RWPE2 (cell line): ENCODE measurements at regions not wholly inside any gene's neighbourhood (a gene's known extent, or its start where the extent isn't known, plus 50 kb on each side); places are given as distances from the start of the nearest gene placed in this dataset.

Experiments
- ATAC-seq: fragments of 200-7000 bp; cut with Tn5 transposase; 3 replicates; pipeline ENCODE4 v1.9.1; 2021; ENCODE audit warnings: low read depth
- DNase-seq: peaks from one replicate; pipeline ENCODE4 v3.0.0-alpha.2; 2020; ENCODE audit warnings: low spot score
- H3K27ac ChIP-seq: fragments of 450-650 bp; 2 replicates; pipeline ENCODE4 v1.5.1; 2017; ENCODE audit warnings: mild to moderate bottlenecking; ENCODE audit not compliant: poor library complexity, severe bottlenecking
- H3K27me3 ChIP-seq: fragments of 250-450 bp; sonication (Bioruptor Pico); 2 replicates; pipeline ENCODE4 v1.5.1; 2021; ENCODE audit warnings: mild to moderate bottlenecking, moderate library complexity; ENCODE audit not compliant: insufficient read depth, poor library complexity, severe bottlenecking
- H3K36me3 ChIP-seq: fragments of 250-450 bp; sonication (Bioruptor Pico); 2 replicates; pipeline ENCODE4 v1.5.1; 2020; ENCODE audit warnings: low read depth, mild to moderate bottlenecking, moderate library complexity
- H3K4me1 ChIP-seq: fragments of 250-450 bp; sonication (Bioruptor Pico); 2 replicates; pipeline ENCODE4 v1.5.1; 2021; ENCODE audit warnings: mild to moderate bottlenecking, moderate library complexity; ENCODE audit not compliant: insufficient read depth, poor library complexity, severe bottlenecking
- H3K4me3 ChIP-seq: fragments of 250-450 bp; sonication (Bioruptor Pico); 2 replicates; pipeline ENCODE4 v1.5.1; 2021; ENCODE audit warnings: mild to moderate bottlenecking, moderate library complexity; ENCODE audit not compliant: severe bottlenecking
- H3K9me3 ChIP-seq: fragments of 250-450 bp; sonication (Bioruptor Pico); 2 replicates; pipeline ENCODE4 v1.5.1; 2021; ENCODE audit warnings: mild to moderate bottlenecking, moderate library complexity; ENCODE audit not compliant: severe bottlenecking
- TF ChIP-seq, protein P1 (sequence below): fragments of 450-650 bp; IDR thresholded peaks from one replicate; pipeline ENCODE4 v1.5.1; 2017; ENCODE audit warnings: mild to moderate bottlenecking, moderate library complexity; ENCODE audit not compliant: poor library complexity, severe bottlenecking

DNA sequence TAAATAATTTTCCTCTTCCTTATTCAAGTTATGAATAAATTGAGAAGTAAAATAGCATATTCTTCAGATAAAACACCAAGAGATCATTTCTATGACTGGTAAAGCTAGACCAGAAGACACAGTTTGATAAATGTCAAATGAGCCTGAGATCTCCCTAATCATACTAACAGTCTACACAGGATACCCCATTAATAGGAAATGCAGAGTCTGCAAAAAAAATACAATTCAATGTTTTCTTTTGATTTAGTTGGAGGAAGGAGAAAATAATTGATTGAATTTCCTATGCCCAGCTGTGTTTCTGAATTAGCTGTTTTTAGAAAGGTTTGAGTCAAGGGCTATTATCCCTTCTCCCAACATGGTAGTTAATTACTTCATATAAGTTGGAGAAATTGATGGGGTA lies 734.6 kb upstream of the SLITRK1 start:
- TF ChIP-seq, protein P1, sequence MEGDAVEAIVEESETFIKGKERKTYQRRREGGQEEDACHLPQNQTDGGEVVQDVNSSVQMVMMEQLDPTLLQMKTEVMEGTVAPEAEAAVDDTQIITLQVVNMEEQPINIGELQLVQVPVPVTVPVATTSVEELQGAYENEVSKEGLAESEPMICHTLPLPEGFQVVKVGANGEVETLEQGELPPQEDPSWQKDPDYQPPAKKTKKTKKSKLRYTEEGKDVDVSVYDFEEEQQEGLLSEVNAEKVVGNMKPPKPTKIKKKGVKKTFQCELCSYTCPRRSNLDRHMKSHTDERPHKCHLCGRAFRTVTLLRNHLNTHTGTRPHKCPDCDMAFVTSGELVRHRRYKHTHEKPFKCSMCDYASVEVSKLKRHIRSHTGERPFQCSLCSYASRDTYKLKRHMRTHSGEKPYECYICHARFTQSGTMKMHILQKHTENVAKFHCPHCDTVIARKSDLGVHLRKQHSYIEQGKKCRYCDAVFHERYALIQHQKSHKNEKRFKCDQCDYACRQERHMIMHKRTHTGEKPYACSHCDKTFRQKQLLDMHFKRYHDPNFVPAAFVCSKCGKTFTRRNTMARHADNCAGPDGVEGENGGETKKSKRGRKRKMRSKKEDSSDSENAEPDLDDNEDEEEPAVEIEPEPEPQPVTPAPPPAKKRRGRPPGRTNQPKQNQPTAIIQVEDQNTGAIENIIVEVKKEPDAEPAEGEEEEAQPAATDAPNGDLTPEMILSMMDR: no peak
- no peaks in the 10 kb centered on the region for H3K4me1 ChIP-seq
- H3K36me3 ChIP-seq: no peaks in the 10 kb centered on the region
- H3K27me3 ChIP-seq: no peaks in the 10 kb centered on the region
- no peak overlapping the region for H3K4me3 ChIP-seq
- ATAC-seq: no peak
- no peak overlapping the region for H3K27ac ChIP-seq
- H3K9me3 ChIP-seq: no peaks in the 10 kb centered on the region
- DNase-seq: no peak

DNA sequence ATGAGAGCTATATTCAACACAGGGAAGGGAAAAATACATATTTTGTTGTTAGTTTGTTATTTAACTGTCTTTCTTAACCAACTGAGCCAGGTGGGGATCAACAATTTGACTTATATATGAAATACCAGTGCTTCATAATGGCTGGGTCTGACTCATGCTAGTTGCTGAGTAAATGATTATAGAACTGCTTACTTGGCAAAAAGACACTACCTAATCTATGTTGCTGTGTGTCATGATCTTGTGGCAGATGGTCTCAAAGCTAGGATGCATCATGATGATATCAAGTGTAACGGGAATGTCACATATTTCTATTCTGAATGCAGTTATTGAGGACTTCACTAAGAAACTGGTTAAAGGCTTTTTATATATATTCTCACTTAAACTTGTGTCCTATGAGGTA lies 727.4 kb upstream of the SLITRK1 start:
- no peak for ATAC-seq
- no peak for DNase-seq
- no peaks in the 10 kb centered on the region for H3K27me3 ChIP-seq
- TF ChIP-seq, protein P1: no peak
- no peaks in the 10 kb centered on the region for H3K9me3 ChIP-seq
- no peak overlapping the region for H3K4me3 ChIP-seq
- no peaks in the 10 kb centered on the region for H3K4me1 ChIP-seq
- no peaks in the 10 kb centered on the region for H3K36me3 ChIP-seq
- no peak overlapping the region for H3K27ac ChIP-seq

DNA sequence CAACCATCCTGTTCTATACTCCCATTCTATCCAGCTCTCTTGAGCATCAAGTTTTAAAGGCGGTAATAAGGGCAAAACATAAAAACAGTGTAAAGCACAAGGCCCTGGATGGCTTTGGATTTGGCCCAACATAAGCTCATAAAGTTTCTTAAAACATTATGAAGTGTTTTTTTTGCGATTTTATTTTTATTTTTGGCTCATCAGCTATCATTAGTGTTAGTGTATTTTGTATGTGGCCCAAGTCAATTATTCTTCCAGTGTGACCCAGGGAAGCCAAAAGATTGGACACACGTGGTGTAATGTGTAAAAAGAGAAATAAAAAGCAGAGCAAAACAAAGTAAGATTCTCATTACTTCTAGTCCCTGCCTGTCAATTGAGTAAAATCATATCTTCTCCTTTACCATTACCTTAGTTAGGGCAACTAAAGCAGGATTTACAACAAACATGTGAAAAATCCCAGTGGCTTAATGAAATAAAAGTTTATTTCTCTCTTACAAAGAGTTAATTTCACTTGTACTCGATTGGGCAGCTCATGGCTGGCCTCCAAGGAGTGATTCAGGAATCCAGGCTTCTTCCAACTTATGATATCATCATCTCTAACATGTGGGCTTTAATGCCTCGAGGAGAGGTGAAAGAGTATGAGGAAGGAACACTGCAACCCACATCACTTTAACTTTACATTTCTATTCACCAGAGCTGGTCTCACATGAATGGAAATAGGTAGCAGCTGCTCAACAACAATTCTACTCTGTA lies 725.2 kb upstream of the SLITRK1 start:
- no peaks in the 10 kb centered on the region for H3K9me3 ChIP-seq

DNA sequence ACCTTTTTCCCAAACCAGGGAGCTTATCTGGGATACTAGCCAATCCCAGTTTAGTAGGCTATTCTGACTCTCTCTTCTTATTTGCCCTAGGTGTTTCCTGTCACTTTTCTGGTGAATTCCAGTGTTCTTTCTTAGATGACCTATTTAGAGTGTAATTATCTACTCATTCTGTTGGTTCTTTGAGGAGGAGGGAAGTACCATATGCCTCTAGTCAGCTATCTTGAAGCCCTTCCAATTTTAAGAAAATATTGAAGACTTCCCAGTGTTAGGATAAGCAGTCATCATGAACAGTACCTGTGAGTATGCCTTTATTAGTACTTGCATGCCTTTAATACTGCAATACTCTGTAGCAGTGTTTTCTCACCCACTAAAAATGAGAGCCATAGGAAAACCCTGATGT lies 724.3 kb upstream of the SLITRK1 start:
- DNase-seq (no peak), ATAC-seq (no peak)
- Histone ChIP-seq H3K4me3 (no peak overlapping the region), H3K27ac (no peak overlapping the region), H3K9me3 (no peaks in the 10 kb centered on the region), H3K4me1 (no peaks in the 10 kb centered on the region), H3K27me3 (no peaks in the 10 kb centered on the region), H3K36me3 (no peaks in the 10 kb centered on the region)
- TF ChIP-seq, protein P1: no peak

More for the DNA sequence above, 725.2 kb upstream of the SLITRK1 start:
- Histone ChIP-seq H3K4me3 (no peak overlapping the region), H3K27me3 (no peaks in the 10 kb centered on the region), H3K4me1 (no peaks in the 10 kb centered on the region), H3K36me3 (no peaks in the 10 kb centered on the region), H3K27ac (no peak overlapping the region)
- TF ChIP-seq, protein P1: no peak
- no peak for DNase-seq
- no peak for ATAC-seq

DNA sequence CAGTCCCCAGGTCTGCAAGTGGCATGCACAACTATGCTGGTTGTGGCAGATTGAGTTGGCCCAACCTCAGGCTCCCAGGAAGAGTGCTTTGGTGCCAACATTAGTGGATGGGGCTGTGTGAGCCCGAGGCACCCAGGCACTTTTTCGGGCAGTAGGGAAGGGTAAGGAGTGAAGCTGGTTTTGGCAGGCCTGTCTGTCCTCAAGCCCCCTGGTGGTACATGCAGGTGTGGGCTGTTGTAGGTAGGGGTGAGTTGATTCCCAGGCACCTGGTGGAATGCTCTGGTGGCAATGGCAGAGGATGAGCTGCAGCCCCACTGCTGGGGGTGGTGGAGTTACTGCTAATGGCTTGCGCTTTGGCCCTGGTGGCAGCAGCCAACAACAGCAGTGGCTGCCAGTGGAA lies 723.7 kb upstream of the SLITRK1 start:
- TF ChIP-seq, protein P1: no peak
- no peak overlapping the region for H3K4me3 ChIP-seq
- no peaks in the 10 kb centered on the region for H3K27me3 ChIP-seq
- H3K36me3 ChIP-seq: no peaks in the 10 kb centered on the region
- DNase-seq: no peak
- no peaks in the 10 kb centered on the region for H3K4me1 ChIP-seq
- no peaks in the 10 kb centered on the region for H3K9me3 ChIP-seq
- H3K27ac ChIP-seq: no peak overlapping the region
- ATAC-seq: no peak
